ENCODE measurements at regions not wholly inside any gene's neighbourhood (a gene's known extent, or its start where the extent isn't known, plus 50 kb on each side); places are given as distances from the start of the nearest gene placed in this dataset.

GRCh38 chr4:18292411-18292810, 270.9 kb upstream of the LCORL start:
- H3K27me3 ChIP-seq: no peaks in the 10 kb centered on the region
- no peak overlapping the region for H3K27ac ChIP-seq
- H3K4me1 ChIP-seq: no peaks in the 10 kb centered on the region
- no peaks in the 10 kb centered on the region for H3K9me3 ChIP-seq
- intact Hi-C loops (cut with DNase I): no loop called here
- TF ChIP-seq CTCF (IDR thresholded peaks at IDR 0.05): no peak
- DNase-seq: no peak
- H3K9ac ChIP-seq (ENCODE audit: low read depth in 2 of 2, low read length in 2 of 2): no peak overlapping the region
- no peaks in the 10 kb centered on the region for H3K36me3 ChIP-seq
- no peak overlapping the region for H3K4me3 ChIP-seq

DNA sequence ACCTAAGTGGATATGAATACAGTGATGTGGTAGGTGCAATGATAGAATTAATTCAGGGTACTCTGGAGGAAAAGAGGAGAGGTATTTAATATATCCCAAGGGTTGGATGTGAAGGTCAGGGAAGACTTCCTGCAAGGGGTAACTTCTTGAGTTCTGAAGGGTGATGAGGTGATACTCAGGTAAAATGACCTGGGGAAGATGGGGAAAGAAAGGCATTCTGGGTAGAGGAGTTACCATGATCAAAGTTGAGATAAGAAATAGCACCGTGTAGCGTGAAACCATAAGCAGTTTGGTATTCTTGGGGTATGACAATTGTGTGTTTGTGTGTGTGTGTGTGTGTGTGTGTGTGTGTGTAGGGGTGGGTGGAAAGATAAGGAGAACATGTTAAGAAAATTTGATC, 270.4 kb upstream of the LCORL start:
- no peak overlapping the region for H3K4me3 ChIP-seq
- no peak for DNase-seq
- H3K4me1 ChIP-seq: no peaks in the 10 kb centered on the region
- H3K27me3 ChIP-seq: no peaks in the 10 kb centered on the region
- H3K9me3 ChIP-seq: no peaks in the 10 kb centered on the region
- TF ChIP-seq CTCF (IDR thresholded peaks at IDR 0.05): no peak
- H3K36me3 ChIP-seq: no peaks in the 10 kb centered on the region
- H3K27ac ChIP-seq: no peak overlapping the region
- H3K9ac ChIP-seq (ENCODE audit: low read depth in 2 of 2, low read length in 2 of 2): no peak overlapping the region
- intact Hi-C loops (cut with DNase I): no loop called here

GRCh38 chr4:18291256-18291655, 269.7 kb upstream of the LCORL start:
- no peak overlapping the region for H3K27ac ChIP-seq
- DNase-seq: no peak
- no peaks in the 10 kb centered on the region for H3K9me3 ChIP-seq
- intact Hi-C loops (cut with DNase I): no loop called here
- H3K27me3 ChIP-seq: no peaks in the 10 kb centered on the region
- H3K36me3 ChIP-seq: no peaks in the 10 kb centered on the region
- no peaks in the 10 kb centered on the region for H3K4me1 ChIP-seq
- H3K4me3 ChIP-seq: no peak overlapping the region
- no peak for TF ChIP-seq CTCF (IDR thresholded peaks at IDR 0.05)
- no peak overlapping the region for H3K9ac ChIP-seq (ENCODE audit: low read depth in 2 of 2, low read length in 2 of 2)

GRCh38 chr4:18285357-18285756, 263.8 kb upstream of the LCORL start:
- intact Hi-C loops (cut with DNase I): no loop called here
- no peaks in the 10 kb centered on the region for H3K27me3 ChIP-seq
- no peak for TF ChIP-seq CTCF (IDR thresholded peaks at IDR 0.05)

DNA sequence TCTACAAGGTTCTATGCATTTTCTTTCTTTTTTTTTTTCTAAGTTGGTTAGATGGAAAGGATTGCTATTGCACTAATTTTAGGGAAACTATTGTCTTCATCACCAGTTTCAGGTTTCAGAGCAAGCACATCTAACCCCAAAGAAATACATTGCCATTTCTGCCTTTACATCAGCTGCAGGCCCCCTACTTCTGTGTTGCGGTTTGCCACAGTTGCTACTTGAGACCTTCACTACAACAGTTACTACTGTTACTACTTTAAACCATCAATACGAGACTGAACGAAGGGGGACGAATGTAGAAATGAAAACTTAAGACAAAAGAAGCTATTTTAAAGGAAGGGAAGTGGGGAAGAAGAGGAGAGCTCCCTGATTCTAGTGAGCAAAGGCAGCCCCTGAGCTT, 256.7 kb upstream of the LCORL start:
- Histone ChIP-seq H3K4me3 (no peak overlapping the region), H3K36me3 (no peaks in the 10 kb centered on the region), H3K9me3 (no peaks in the 10 kb centered on the region), H3K4me1 (no peaks in the 10 kb centered on the region), H3K27me3 (no peaks in the 10 kb centered on the region), H3K27ac (no peak overlapping the region), H3K9ac (ENCODE audit: low read depth in 2 of 2, low read length in 2 of 2) (no peak overlapping the region)
- TF ChIP-seq CTCF (IDR thresholded peaks at IDR 0.05): no peak
- intact Hi-C loops (cut with DNase I): no loop called here
- DNase-seq: no peak

More at GRCh38 chr4:18285357-18285756, 263.8 kb upstream of the LCORL start:
- H3K4me1 ChIP-seq: no peaks in the 10 kb centered on the region
- H3K36me3 ChIP-seq: no peaks in the 10 kb centered on the region
- no peak overlapping the region for H3K27ac ChIP-seq
- no peak for DNase-seq
- no peaks in the 10 kb centered on the region for H3K9me3 ChIP-seq
- no peak overlapping the region for H3K9ac ChIP-seq (ENCODE audit: low read depth in 2 of 2, low read length in 2 of 2)
- no peak overlapping the region for H3K4me3 ChIP-seq

GRCh38 chr4:18262832-18263231, 241.3 kb upstream of the LCORL start:
- intact Hi-C loops (cut with DNase I): no loop called here
- H3K4me1 ChIP-seq: no peaks in the 10 kb centered on the region
- H3K9ac ChIP-seq (ENCODE audit: low read depth in 2 of 2, low read length in 2 of 2): no peak overlapping the region
- H3K27me3 ChIP-seq: no peaks in the 10 kb centered on the region
- H3K4me3 ChIP-seq: no peak overlapping the region
- no peaks in the 10 kb centered on the region for H3K36me3 ChIP-seq
- DNase-seq: no peak
- TF ChIP-seq CTCF (IDR thresholded peaks at IDR 0.05): no peak
- no peak overlapping the region for H3K27ac ChIP-seq
- H3K9me3 ChIP-seq: no peaks in the 10 kb centered on the region

All from colonic mucosa (tissue), 4 donors.